HFF-Myc (cell line): ENCODE measurements at regions not wholly inside any gene's neighbourhood (a gene's known extent, or its start where the extent isn't known, plus 50 kb on each side); places are given as distances from the start of the nearest gene placed in this dataset.

Experiments
- DNase-seq: peaks from one replicate; pipeline ENCODE4 v3.0.0-alpha.2; 2011; ENCODE audit warnings: low read depth; ENCODE audit errors: extremely low read depth
- H3K4me3 ChIP-seq: replicated peaks from 2 replicates; pipeline ENCODE4 v1.5.1; 2011; ENCODE audit warnings: low read depth, mild to moderate bottlenecking, control low read depth, low read length
- TF ChIP-seq, protein P1 (sequence below): IDR thresholded peaks from 2 replicates; pipeline ENCODE4 v1.5.1; 2012; ENCODE audit warnings: mild to moderate bottlenecking, low read depth, low read length, control low read depth; ENCODE audit errors: missing control alignments

GRCh38 chr9:117491491-117491890 lies 76.6 kb upstream of the ASTN2 start:
- no peak for DNase-seq
- TF ChIP-seq, protein P1, sequence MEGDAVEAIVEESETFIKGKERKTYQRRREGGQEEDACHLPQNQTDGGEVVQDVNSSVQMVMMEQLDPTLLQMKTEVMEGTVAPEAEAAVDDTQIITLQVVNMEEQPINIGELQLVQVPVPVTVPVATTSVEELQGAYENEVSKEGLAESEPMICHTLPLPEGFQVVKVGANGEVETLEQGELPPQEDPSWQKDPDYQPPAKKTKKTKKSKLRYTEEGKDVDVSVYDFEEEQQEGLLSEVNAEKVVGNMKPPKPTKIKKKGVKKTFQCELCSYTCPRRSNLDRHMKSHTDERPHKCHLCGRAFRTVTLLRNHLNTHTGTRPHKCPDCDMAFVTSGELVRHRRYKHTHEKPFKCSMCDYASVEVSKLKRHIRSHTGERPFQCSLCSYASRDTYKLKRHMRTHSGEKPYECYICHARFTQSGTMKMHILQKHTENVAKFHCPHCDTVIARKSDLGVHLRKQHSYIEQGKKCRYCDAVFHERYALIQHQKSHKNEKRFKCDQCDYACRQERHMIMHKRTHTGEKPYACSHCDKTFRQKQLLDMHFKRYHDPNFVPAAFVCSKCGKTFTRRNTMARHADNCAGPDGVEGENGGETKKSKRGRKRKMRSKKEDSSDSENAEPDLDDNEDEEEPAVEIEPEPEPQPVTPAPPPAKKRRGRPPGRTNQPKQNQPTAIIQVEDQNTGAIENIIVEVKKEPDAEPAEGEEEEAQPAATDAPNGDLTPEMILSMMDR, result no peak
- H3K4me3 ChIP-seq, result no peak overlapping the region

DNA sequence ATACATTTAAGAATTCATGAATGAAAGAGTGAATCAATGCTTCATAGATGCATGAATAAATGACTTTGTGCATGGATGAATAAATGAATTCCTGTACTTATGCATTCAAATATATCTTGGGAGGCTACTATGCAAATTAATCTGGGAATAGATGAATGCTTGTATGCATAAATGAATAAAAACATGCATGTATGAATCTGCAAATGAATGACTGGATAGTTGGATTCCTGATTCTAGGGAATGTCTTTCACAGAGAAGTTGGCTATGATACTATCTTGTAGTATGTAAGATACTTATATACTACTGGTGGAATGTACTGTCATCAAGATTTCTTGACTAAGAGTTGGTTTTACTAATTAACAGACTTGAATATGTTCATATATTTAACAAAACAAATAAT lies 75.3 kb upstream of the ASTN2 start:
- no peak overlapping the region for H3K4me3 ChIP-seq
- TF ChIP-seq, protein P1, result no peak
- DNase-seq, result no peak

- no peak for DNase-seq
- H3K4me3 ChIP-seq, result no peak overlapping the region
- TF ChIP-seq, protein P1, result no peak
Measured at GRCh38 chr9:117488659-117489058, 73.8 kb upstream of the ASTN2 start.

- no peak overlapping the region for H3K4me3 ChIP-seq
- peak; percentile 19 for DNase-seq
- TF ChIP-seq, protein P1, result peak; percentile 93
Measured at GRCh38 chr9:117487555-117488175, 72.8 kb upstream of the ASTN2 start.

GRCh38 chr9:117486426-117486825 lies 71.6 kb upstream of the ASTN2 start:
- no peak overlapping the region for H3K4me3 ChIP-seq
- TF ChIP-seq, protein P1, result no peak
- no peak for DNase-seq

- TF ChIP-seq, protein P1, result no peak
- no peak for DNase-seq
- H3K4me3 ChIP-seq, result no peak overlapping the region
Measured at GRCh38 chr9:117485176-117485575, 70.3 kb upstream of the ASTN2 start.

- no peak for DNase-seq
- no peak overlapping the region for H3K4me3 ChIP-seq
- TF ChIP-seq, protein P1, result no peak
Measured at GRCh38 chr9:117480729-117481128, 65.9 kb upstream of the ASTN2 start.
